HG03521 (cell line): ENCODE measurements at regions not wholly inside any gene's neighbourhood (a gene's known extent, or its start where the extent isn't known, plus 50 kb on each side); places are given as distances from the start of the nearest gene placed in this dataset.

Source experiments
- ATAC-seq: cut with Tn5 transposase; IDR thresholded peaks from one replicate; pipeline ENCODE4 v1.9.1; 2021; ENCODE audit warnings: mild to moderate bottlenecking, moderate library complexity; ENCODE audit not compliant: unreplicated experiment

DNA sequence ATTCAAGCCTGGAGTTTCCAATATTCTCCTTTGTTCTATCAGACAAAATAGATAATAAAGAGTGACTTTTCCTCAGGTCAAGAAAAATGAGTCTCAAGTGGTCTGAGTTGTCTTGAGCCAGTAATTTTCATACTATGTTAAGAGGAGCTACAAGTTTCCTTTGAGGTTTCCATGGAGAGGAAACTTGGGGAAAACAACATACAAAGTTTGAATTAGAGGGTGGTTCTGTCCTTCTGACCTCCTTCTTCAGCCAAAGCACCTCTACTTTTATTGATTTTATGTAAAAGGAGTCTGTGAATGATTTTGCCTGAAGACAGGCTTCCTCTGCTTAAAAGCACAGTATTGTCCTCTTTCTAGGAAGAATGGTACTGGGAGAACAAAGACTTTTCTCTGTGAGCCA, 497.2 kb upstream of the PKN2 start:
- ATAC-seq: no peak

DNA sequence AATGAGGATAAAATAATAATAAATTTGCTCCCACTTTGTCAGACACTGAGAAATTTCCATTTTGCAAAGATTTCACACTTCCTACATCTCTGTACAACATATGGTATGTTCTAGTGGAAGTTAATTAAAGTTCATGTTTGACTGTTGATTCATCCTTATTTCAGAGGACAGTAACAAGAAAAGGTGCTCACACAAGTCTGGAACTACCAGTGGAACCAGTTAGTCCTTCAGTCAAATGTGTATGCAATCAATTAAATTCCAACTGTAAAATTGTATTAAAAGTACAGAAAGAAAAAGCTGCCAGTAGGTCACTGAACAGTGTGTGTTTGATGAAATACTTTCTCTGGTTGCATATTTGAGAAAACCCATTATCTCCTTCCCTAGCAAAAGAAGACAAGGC, 496.0 kb upstream of the PKN2 start:
- ATAC-seq: no peak

DNA sequence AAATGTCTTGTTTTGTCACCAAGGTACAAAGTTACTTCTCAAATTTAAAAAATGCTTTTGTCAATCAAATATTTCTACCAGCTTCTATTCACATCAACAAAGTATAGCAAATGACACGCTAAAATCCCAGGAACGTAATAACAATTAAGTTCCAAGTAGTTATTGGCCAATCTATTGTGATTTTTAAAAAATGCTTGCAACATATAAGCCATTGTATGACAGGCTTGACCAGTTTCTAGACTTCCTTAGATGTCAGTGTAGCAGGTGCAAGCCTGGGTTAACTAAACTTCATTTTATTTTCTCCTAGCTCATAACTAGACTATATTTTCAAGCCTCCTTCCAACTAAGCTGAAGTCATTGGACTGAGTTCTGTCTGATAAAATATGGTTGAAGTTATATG, 494.5 kb upstream of the PKN2 start:
- no peak for ATAC-seq

DNA sequence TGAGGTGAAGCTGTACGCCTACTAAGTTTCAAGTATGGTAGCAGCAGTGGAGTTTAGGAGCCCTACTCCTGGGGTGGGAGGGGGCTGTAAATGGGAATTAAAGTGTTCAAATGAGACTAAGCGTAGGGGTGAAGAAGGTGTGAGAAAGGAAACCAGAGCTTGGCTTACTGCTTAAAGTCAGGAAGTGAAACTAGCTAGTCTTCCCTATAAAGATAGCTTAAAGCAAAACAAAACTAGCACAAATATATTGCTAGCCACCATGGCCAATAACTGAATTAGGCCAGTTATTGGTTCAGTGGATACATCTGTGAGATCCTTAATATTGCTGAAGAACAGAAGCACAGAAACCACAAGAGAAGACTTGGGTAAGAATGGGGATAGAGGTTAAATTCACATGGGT, 492.2 kb upstream of the PKN2 start:
- ATAC-seq: peak; percentile 89

DNA sequence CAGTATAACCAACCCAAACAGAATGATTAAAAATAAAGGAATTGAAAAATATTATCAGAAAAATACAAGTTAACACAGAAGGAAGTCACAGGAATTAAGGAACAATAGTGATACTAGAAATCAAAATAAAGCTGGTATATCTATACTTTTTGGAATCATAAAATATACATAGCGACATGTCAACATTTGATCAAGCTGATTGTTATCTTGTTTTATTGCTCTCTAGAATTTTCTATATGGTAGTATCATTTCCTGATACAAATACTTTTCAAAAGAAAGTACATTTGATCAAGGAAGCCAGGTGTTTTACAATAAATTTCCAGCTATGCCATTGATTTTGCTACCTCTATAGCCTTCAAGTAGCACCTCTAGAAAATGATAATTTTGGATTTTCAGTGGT, 489.5 kb upstream of the PKN2 start:
- no peak for ATAC-seq

DNA sequence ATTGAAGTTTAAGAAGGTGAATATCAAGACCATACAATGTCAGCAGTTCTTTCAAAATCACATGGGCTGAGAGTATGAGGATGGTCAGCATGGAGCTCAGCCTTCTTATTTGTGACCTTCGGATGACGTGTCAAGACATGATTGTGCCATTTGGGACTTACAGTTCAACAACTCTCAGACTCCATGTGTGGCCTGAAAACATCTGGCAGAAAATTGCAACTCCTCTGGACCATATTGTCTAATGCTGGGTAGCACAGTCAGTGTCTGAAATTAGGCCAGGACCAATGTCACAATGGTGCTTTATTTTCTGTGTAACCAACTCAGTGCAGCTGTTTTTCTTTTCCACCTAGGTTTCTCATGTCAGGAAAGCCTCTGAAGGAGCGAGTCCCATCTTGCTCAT, 483.5 kb upstream of the PKN2 start:
- ATAC-seq: no peak

DNA sequence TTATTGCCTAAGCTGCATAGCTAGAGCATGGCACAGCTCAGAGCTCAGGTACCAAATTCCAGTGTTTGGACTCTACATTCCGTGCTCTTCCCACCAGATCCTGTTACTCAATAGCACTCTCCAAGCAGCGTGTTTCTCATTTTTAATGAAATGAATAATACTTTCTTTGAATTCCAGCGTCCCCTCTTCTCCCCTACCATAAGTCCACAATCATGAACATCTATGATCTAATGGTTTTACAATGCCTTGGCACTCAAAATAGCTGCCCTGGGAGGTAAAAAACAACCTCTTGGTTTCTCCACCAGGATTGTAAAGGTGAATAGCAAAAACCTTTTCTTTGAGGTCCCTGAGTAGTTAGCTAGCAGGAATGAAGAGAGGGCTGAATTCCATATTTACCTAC, 480.0 kb upstream of the PKN2 start:
- no peak for ATAC-seq

DNA sequence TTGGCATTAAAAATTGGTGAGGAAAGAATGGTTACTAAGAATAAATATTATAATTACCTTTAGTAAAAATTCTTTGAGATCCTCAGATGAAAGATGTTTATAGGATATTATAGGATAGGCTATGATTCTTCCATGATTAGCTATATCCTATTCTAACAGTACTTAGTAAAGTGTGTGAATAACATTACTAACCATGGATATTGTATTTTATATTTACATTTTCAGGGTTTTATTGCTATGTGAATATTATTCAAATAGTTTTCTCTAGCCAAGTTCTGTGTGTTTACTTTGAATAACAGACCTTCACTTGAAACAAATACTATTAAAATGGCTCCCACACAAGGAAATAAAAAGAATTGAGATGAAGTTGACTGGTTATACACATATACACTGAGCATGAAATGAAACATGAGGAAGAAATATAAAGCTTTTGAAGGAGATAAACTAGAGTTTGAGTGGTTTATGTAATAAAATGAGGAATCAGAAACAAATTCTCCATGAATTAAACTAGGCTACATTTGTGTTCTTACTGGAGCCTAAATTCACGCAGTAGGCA, 479.4 kb upstream of the PKN2 start:
- ATAC-seq: no peak

DNA sequence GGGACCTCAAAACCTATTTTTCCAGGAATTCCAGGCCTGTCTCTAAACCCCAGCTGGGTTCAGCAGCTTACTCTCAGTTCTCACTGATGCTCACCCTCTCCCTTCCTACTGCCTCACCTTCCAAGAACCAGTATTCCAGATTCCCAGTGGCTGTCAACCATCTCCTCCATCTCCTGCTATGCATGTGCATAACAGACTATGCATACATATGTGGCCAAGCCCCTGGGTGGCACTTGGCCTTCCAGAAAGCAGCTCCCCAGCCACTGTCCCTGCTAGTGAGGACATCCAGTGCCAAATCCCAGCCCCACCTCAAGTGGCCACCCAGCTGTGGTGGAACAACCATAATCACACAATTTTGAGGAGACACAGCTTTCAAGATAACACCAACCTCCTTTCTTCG, 475.7 kb upstream of the PKN2 start:
- ATAC-seq: no peak

DNA sequence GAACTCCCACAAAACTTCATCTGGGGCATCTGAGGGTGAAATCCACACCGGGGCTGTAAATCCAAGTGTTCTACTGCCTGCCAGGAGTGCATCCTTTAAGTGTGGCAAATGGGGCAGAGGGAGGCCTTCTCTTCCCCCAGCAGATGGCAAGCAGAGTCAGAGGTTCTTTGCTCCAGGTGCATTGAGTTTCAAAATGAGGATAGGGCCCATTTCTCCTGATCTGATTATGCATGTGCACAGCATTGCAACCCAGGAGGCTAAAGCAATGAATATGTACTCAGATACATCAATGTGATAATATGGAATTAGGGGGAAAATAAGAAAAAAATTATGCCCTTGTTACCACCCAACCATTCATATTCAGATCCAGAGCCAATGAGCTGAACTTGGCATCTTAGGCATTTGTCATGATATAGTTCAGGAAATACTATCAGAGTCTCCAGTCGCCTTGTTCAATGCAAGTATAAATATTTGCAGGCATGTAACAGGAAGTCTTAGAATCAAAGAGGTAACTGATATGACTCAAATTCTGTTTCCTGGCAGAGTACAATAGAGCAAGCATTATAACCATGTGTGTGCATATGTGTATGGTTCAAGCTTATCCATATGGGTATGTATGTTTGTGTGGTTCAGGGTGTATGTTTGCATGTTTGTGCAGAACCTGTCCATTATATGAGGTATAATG, 473.8 kb upstream of the PKN2 start:
- no peak for ATAC-seq

DNA sequence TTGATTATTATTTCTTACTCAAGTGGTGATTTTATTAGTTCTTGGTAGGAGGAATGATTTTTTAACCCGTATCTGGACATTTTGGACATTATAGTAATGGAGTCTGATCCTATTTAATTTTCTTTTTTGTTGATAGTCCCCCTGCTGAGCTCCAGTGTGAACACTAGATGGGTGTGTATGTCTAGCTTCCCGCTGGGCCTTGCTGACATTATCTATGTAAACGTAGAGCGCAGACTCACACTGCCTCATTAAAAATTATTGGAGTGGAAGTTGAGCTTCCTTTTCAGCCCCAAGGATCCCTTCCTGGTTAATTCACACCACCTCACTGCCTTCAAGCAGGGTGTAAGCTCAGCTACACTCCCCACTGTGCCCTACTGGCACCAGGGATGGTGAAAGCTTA, 467.6 kb upstream of the PKN2 start:
- ATAC-seq: no peak

DNA sequence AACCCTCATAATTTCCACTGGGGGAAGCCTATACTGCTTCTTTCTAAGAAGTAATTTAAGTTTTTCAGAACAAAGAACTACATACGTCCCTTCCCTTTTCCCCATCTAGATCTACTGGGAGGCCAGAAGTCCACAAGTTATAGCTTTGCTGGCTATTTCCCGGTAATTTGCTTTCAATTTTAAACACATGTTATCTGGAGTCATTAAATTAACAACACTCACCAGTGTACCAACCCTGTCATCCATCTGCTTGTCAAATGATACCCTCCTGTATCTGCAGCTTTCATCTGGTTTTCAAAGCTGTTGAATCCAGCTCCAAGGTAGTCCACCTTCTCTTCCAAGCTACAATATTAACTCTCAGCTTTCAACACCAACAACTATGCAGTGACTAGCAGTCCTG, 466.7 kb upstream of the PKN2 start:
- ATAC-seq: no peak

DNA sequence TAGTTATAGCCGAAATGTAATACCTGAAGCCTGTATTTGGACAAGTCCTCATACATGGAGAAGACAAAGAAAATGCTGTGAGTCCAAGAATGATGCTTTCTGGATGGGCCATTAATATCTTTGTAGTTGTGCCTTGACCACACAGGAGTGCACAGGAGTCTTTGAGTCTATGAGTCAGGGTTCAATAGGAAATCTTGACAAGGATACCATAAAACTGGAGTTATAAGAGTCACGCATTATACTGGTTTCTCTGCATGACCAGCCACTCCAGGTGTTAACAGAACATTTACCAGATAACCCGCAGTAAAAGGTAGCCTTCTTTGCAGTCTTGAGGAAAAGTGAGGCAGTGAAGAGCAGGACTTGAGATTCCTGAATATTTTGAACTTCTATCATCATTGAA, 464.6 kb upstream of the PKN2 start:
- ATAC-seq: no peak

DNA sequence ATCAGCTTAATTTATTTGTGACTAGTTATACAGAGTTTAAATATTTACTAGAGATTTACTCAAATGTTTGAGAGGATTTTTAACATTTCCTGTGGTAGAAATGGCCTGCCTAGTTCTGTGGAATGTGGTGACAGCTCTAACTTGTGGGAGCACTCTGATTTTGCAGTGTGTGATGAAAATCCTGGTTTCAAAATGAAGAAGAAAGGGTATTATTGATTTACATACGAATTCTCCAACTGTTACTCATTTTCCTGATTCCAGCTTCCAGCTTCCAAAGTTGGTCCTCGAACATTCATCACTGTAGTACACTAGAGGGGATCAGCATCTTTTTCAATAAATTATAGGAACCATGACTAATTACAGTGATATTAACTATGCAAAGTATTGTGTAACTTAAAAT, 462.7 kb upstream of the PKN2 start:
- no peak for ATAC-seq

DNA sequence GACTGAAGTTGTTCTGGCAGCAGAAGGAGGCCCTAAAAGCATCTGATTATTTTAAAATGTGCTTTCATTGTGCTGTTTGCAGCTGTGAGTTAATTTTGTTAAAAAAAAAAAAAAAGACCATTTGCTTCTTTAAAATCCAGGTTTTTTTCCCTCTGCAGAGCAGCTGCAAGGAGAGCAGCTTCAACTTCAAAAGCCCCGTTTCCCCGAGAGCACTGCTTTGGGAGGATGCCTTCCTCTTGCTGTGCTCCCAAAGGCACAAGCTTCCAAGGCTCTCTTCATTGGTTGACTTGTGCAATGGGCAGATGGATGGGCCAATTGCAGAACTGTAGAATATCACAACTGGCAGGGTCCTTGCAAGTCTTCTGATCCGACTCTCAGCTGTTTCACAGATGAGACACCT, 459.2 kb upstream of the PKN2 start:
- no peak for ATAC-seq

DNA sequence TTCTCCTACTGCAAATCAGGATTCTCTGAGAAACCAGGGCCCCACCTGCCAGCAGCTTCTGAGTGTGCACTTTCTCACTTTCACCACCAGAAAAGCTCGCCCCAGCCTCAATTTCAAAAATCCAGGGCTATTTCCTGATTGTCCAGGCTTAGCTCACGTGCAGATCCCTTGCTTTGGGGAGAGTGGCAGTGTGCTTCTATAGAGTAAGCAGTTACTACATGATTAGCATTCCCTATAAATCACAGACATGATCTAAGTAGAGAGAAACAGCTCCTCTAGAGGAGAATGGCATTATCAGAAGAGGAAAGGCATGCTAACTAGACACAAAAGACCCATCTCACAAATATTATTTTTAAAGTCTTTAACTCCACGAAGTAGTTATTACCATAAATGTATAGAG, 456.0 kb upstream of the PKN2 start:
- ATAC-seq: no peak

DNA sequence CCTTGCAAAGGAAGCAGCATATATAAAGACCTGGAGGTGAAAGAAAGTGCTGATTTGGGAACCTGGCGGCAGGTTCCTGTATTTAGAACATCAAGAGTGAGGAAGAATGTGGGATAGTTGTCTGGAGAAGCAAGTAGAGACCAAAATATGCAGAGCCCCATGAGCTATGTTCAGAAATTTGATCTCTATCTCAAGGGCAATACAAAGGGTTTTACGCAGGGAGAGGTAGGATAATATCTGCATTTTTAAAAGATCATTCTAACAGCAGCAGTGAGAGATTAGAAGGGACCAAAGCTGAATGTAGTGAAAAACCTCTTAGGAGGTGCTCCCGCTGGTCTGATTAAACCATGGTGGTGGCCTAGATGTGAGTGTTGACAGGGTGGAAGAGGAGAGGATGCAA, 453.9 kb upstream of the PKN2 start:
- ATAC-seq: no peak

DNA sequence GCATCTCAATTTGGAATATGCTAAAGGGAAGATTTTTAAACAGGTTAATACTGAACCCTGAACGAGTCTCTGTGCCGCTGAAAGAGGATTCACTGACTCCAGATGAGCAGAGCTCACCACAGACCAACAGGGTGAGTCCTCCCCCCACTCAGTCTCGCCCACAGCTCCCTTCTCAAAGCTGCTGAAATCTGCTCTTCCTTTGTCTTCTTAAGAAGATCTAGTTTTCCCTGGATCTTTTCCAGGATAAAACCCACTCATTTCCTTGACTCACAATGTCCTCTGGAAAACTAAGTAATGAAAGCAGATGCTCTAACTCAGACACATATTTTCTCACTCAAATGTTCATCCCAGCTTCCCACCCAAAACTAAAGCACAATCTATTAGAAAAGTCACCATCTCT, 447.0 kb upstream of the PKN2 start:
- ATAC-seq: no peak

DNA sequence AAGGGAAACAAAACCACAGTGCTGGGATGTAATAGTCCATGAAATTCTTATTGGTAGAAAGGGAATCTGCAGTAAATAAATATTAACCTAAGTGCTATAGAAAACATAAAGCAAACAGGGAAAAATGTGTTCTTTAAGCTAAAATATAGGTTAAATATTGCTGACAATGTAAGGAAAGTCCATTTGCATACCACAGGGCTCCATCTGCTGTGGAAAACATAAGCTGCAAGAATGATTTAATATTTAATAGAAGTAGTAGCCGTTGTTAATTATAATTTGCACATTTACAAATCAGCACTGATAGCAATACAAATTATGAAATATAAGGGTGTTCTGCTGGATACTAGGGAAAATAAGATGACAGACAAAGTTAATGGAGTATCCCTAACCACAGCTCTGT, 444.9 kb upstream of the PKN2 start:
- ATAC-seq: no peak

DNA sequence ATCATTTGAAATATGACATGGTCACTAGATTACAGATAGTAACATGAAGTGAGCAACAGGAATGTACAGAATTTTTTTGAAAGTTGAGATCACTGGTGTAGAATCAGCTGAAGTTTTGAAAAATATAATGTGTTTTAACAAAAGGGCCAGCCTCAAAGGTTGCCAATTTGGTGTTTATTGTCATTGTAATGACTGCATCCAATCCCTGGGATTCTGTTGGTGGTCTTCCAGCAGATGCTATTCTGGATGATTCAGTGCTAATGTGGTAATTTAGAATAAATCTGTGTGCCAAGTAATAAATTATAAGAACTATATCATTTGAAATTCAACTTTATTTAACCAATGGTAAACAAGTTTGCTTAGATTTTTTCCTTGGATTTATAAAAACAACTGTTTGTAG, 436.4 kb upstream of the PKN2 start:
- ATAC-seq: no peak

DNA sequence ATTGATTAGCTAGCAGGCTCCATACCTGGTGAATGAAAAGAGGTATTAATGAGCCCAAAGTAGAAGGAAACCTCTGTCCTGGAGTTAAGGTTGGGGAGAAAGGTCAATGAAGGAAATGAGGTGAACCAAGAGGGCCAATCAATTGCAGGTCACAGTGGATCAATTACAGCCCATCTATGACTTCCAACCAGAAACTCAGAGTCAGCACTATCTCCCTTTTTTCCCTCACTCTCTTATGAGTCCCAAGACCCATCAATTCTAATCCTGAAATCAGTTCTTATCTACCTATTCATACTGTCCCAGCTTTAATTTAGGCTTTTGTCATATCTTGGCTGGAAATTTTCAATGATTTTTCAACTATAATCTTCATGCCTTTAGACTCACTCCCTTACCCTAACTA, 433.2 kb upstream of the PKN2 start:
- no peak for ATAC-seq

DNA sequence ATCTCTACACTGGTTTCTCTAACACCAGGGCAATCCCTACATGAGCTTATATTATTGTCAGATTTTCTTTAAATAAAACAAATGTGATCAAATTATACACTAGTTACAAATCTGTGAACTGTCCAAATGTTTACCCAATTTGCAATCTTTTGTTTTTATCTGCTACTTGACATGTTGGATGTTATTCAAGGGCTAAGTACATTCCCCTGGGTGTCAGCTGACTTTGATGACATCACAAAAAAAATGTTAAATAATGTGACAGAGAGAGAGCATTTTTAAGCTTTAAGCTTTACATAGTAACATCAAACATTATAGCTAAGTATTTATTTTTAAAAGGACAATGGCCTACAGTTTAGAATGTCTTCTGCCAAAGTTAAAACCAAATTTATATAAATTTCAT, 431.3 kb upstream of the PKN2 start:
- ATAC-seq: no peak

DNA sequence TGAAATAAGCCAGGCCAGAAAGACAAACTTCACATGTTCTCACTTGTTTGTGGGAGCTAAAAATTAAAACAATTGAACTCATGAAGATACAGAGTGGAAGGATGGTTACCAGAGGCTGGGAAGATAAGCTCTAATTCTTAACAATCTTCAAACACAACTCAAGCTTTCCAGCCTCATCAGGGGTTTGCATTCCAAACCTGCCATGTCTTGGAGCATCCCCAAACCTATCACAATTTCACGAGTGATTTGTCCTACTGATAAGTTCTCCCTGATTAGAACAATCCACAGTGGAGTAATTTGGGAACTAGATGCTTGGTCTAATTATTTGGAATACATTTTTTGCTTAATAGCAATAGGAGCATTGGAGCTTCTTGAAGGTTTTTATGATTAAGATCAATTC, 418.5 kb upstream of the PKN2 start:
- ATAC-seq: no peak
